ENCODE measurements at regions not wholly inside any gene's neighbourhood (a gene's known extent, or its start where the extent isn't known, plus 50 kb on each side); places are given as distances from the start of the nearest gene placed in this dataset.
A peak's percentile ranks its signal among the peaks of the same experiment; 100 is the strongest.

DNA sequence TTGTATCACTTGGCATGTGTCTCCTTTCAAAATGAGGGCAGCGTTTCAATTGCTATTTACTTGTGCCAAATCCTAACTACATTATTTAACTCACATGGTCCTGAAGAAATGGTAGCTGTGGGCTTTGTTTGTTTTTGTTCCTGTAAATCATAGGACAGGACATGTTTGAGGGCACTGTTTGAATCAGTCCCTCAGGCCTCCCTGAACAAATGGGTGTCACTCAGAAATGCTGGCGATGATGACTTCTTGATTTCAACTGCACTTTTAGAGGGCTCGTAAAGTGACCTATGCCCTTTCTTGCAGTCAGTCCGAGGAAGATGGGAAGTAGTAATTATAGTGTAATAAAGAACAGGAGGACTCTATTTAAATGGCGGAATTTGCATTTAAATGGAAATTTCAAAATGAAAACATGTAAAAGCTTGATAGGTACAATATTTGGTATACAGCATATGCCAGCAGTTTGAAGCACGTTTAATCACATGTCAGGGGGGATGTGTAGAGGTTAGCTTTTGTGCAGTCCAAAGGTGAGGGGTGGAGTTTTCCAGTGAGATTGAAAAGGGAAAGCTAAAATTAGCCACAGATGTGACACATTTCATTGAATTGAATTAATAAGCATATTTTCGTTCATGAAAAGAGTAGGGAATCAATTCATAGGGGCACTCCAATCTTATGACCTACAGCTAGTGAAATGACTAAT is 1958.7 kb upstream of the IGFBP7 start:
- DNase-seq (ENCODE audit: low read depth), result no peak

- DNase-seq (ENCODE audit: low read depth), result no peak
Observed at GRCh38 chr4:59086410-59086809, 1976.2 kb upstream of the IGFBP7 start.

DNA sequence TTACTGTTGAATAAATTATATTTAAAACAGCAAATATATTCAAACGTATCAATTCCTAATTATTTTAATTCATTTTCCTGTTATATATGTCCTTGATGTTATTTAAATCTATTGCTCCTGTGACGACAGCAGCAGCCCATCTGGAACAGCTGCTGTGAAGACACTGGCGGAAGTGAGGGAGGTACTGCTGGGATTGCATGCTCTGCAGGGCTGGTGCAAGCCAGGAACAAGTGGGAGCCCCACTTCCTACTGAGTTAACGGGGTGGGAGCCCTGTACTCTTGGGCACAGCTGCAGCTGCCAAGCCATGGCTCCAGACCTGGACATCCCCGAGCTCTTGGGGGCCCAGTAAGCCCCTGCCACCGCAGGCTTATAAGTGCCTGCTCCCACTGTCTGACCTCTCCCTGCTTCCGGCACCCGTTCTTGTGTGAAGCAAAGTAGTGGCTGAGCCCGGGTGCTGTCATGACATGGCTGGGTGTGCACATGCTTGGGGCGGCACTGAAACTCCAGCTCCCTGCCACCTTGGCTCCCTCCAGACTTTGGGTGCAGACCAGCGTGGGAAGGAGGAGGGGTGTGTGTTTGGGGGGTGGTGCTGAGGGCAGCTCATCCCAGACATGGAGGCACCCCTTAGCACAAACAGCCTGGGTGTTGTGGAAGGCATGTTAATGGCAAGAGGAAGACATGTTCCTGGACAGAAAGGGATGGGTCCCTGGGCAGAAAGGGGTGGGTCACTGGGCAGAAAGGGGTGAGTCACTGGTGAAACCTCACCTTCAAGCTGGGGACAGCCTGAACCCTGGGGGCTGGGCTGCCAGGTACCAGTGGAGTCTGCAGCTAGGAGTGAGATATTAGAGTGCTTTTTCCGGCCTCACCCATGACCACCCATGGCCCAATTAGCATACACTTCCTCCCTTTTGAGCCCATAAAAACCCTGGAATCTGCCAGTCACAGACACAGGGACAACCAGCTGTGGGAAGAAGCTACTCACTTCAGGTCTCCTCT is 1981.3 kb upstream of the IGFBP7 start:
- DNase-seq (ENCODE audit: low read depth), result no peak

- DNase-seq (ENCODE audit: low read depth), result no peak
Observed at GRCh38 chr4:59094505-59094904, 1984.3 kb upstream of the IGFBP7 start.

DNA sequence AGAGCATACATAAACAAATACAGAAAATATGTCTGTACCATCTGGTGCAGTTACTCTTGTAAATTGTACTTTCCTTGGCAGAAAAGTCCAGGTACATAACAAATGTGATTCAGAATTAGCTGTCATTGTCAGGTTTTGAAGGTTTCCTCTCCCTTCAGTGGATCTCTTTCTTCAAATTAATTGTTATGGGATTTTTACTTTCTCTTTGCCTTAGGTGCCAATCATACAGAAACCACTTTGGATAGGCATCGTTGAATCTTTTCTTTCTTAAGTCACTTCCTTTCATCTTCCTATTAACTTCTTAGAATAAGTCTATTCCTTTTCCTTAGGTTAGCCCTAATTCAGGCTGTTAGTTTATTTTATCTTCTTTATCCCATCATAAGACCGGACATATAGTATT is 1992.1 kb upstream of the IGFBP7 start:
- DNase-seq (ENCODE audit: low read depth), result no peak

DNA sequence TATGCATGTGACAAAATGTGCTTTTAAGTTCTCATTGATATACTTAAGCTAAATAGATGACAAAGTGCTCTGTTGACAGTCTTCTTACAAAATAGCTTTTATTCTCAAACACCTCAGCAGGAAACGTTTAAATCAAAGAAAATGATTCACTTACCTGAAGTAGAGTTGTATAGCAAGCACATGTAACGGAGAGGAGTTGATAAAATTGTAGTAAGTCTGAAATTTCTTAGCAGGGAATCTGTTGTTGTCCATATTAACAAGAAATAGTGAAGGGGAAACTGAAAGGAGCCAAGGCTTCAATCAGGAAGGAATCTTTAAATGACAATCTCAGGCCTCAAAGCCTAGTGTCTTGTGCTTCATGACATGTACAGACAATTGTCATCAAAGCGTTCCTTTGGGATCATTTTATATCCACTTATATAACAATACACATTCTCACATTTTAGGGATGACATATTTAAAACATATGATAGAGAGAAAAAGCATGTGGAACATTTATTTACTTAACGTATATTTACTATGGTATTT is 2010.2 kb upstream of the IGFBP7 start:
- DNase-seq (ENCODE audit: low read depth), result no peak

- peak; percentile 10 for DNase-seq (ENCODE audit: low read depth)
Observed at GRCh38 chr4:59122626-59123025, 2012.4 kb upstream of the IGFBP7 start.

- DNase-seq (ENCODE audit: low read depth), result no peak
Observed at GRCh38 chr4:59126159-59126558, 2016.0 kb upstream of the IGFBP7 start.

- no peak for DNase-seq (ENCODE audit: low read depth)
Observed at GRCh38 chr4:59127006-59127405, 2016.8 kb upstream of the IGFBP7 start.

DNA sequence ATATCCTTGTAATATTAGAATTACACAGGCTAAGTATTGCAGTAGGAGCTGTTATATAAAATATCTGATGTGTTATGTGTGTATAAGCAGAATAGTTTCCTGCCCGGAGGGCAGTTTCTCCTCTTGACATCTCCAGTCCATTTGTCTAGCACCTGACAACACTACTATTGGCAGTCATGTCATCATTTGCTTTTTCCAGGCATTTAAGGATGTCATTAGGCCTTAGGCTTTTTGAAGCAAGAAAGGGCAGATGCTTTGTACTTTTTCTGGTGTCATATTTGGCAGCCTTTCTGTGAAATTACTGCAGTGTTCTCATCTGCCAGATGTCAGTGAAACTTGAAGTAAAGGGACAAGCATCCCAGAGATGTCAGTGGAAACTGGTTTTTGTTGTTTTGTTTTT is 2017.6 kb upstream of the IGFBP7 start:
- DNase-seq (ENCODE audit: low read depth), result no peak

DNA sequence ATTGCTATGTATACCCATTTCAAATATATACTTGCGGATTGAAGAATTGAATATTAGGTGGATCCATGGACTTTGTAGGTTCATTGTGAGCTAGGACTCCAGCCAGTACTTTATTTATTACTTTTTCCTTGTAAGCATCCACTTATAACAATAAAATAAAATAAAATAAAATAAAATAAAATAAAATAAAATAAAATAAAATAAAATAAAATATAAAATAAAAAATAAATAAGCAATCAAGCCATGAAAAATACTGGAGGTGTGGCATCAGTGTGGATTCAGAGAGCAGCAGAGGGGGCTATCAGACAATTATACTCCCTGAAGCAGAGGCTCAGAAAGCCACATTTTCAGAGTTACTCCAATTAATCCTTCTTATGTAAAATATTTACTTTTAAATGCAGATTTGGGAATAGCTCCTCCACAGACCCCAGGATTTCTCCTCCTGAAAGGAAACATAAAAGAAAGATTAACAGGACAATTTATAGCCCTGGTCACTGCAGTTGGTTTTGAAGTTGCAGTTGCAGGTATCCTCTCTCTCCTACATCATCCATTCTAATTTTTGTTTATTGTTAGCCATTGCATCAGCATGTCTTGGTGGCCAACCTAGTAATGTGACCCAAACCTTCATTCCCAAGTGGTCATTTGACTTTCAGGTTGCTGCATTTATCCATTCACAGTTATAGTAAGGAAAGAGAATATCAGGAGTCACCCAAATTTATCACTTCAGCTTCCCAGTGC is 2025.2 kb upstream of the IGFBP7 start:
- DNase-seq (ENCODE audit: low read depth), result no peak

- no peak for DNase-seq (ENCODE audit: low read depth)
Observed at GRCh38 chr4:59161249-59161648, 2038.9 kb upstream of the ADGRL3 start.

DNA sequence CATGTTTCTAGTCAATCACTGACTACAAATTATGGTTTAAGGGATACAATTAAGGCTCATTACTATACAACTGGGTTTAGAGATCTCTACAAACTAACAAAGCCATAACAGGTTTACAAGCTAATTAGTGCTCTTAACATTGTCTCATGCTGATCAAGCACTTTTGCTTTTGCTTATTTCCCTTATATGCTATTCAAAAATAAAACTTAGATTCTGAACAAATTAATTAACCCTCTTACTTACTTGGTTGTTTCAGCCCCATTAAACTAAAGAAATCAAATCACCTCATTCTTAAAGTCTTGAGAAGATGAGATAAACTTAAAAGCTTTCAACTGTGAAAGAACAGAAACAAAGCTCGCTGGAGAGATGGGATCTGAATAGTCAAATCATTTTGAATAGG is 2024.5 kb upstream of the ADGRL3 start:
- DNase-seq (ENCODE audit: low read depth), result no peak

DNA sequence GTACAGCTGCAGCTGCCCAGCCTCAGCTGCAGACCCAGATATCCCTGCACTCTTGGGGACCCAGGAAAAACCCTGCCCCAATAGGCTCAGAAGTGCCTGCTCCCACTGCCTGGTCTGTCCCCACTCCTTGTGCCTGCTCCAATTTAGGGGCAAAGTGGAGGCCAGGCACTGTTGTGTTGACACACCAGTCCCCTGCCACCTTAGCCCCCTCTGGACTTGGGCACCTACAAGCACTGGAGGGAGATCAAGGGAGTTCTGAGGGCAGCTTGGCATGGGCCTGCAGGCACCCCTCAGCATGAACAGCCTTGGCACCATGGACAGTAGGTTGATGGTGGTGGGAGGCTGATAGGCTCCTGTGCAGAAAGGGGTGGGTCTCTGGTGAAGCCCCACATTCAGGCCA is 2020.8 kb upstream of the ADGRL3 start:
- no peak for DNase-seq (ENCODE audit: low read depth)

DNA sequence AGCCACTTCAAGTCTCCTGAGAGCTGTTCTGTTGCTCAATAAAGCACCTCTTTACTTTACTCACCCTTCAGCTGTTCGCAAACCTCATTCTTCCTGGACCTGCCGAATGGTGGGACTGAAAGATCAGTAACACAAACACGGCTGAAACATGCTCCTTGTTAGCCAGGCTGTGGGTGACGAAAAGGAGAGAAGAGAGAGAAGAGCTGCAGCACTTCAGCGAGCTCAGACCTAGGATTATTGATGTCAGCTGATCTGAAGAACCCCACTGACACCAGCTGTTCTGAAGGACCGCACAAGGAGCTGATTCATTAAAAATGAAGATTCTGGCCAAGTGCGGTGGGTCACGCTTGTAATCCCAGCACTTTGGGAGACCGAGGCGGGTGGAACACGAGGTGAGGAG is 2020.0 kb upstream of the ADGRL3 start:
- DNase-seq (ENCODE audit: low read depth), result no peak

- no peak for DNase-seq (ENCODE audit: low read depth)
Observed at GRCh38 chr4:59180969-59181368, 2019.2 kb upstream of the ADGRL3 start.

GRCh38 chr4:59195839-59196238 is 2004.3 kb upstream of the ADGRL3 start:
- DNase-seq (ENCODE audit: low read depth), result no peak

DNA sequence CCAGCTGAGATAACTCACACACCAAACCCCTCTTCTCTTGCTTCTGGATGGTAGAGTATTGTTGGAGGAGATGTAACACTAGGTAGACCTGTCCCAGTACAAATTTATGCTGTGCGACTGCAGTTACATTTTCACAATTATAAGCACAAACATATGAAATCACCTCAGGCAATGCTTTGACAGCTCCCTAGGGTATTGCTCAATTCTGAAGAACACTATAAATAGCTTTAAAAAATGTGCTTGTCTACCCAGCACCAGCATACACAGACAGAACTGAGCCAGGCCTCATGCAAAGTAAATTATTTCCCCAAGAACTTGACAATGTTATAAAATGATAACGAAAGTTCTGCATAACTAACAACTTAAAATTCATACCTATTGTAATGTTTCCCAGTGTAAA is 1999.1 kb upstream of the ADGRL3 start:
- DNase-seq (ENCODE audit: low read depth), result no peak

- no peak for DNase-seq (ENCODE audit: low read depth)
Observed at GRCh38 chr4:59217910-59218631, 1982.1 kb upstream of the ADGRL3 start.

DNA sequence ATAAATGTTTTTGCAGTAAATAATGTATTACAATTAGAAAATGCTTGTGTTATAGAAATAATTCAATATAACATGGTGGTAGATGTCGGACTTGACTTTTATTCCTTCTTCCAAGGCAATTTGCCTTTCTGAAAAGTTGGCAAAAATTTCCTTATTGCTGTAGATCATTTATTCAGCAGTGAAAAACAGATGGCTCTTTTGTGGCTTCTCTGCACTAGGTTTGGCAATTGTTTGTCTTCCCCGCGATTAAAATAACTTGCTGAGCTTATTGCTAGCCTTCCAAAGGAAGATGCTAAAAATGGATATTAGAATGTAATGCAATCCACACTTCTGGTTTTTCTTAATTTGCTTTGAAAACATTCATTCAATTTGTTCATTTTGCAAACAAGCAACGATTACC is 1977.9 kb upstream of the ADGRL3 start:
- no peak for DNase-seq (ENCODE audit: low read depth)
